GM12878 (cell line): ENCODE measurements at regions not wholly inside any gene's neighbourhood (a gene's known extent, or its start where the extent isn't known, plus 50 kb on each side); places are given as distances from the start of the nearest gene placed in this dataset.

ENCODE experiments used
- CTCF ChIP-seq, 3 experiments: IDR thresholded peaks in 2 of 3; conservative IDR thresholded peaks in 1 of 3; 2 replicates each; pipeline ENCODE4 v1.5.1; 2011; ENCODE audit warnings: low read depth in 3 of 3, low read length in 3 of 3, mild to moderate bottlenecking in 3 of 3, control low read depth in 2 of 3, moderate library complexity in 2 of 3, inconsistent platforms in 1 of 3, mixed read lengths in 1 of 3; ENCODE audit not compliant: control insufficient read depth in 2 of 3, insufficient read depth in 1 of 3; ENCODE audit errors: extremely low read depth in 1 of 3
- GABPA ChIP-seq: IDR thresholded peaks from 2 replicates; pipeline ENCODE4 v1.6.1; 2014; ENCODE audit warnings: antibody characterized with exemption, low read depth, mild to moderate bottlenecking, inconsistent platforms
- JUND ChIP-seq: IDR thresholded peaks from 2 replicates; pipeline ENCODE4 v1.6.1; 2012; ENCODE audit warnings: low read depth, mild to moderate bottlenecking, low read length, improper control_type of control experiment, moderate library complexity
- ZNF274 ChIP-seq: IDR thresholded peaks from one replicate; pipeline ENCODE4 v1.8.0; 2011; ENCODE audit not compliant: insufficient read length, insufficient read depth
- ZNF622 ChIP-seq: fragments of 450-650 bp; IDR thresholded peaks from 2 replicates; pipeline ENCODE4 v1.6.1; 2017; ENCODE audit warnings: mild to moderate bottlenecking, inconsistent platforms

GRCh38 chr13:86974995-86975328 lies 696.2 kb upstream of the SLITRK5 start:
- no peak for TF ChIP-seq ZNF274
- TF ChIP-seq ZNF622: no peak
- TF ChIP-seq GABPA: no peak
- no peak for TF ChIP-seq JUND
- TF ChIP-seq CTCF (IDR thresholded peaks at IDR 0.05 in 2 of 3, conservative IDR thresholded peaks at IDR 0.05 in 1 of 3; ENCODE audit: control insufficient read depth in 2 of 3, extremely low read depth in 1 of 3, insufficient read depth in 1 of 3, low read depth in 3 of 3, low read length in 3 of 3): no peak
